A172 (cell line): ENCODE measurements at regions not wholly inside any gene's neighbourhood (a gene's known extent, or its start where the extent isn't known, plus 50 kb on each side); places are given as distances from the start of the nearest gene placed in this dataset.

Source experiments
- DNase-seq: peaks from one replicate; pipeline ENCODE4 v3.0.0-alpha.2; 2015; ENCODE audit warnings: low spot score

GRCh38 chr6:167442796-167443680 is 118.2 kb downstream of the TTLL2 start:
- no peak for DNase-seq

DNA sequence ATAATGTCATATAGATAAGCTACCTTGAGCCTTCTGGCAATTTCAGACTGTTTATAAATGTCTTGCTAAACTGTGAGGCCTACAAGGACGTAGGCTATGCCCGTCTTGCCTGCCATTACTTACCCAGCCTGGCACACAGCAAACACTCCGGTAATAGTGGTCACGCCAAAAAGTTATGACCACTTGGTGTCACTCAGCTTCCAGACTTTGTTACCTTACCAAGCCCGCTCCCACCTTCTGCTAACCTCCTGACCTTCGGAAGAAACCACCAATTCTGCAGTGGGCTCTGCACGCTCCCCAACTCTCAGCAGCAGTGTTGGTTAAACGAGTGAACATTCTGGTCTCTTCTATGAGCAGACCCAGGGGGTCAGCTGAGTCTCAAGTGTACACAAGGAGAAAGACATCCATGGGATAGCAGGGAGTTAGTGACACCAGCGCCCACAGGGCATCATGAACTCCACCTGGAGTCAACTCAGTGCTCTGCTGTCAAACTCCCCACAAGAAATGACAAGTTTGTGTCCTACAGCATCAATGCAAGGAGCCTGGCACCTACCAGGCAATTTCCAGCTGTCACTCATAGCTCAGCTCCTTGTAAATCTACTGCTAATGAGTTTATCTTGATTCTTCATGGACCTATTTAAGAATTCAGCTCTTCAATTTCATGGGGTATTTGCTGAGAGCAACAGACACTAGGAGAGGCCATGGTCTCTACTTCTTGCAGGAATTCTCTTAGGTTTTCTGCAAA is 119.9 kb downstream of the TTLL2 start:
- no peak for DNase-seq

- no peak for DNase-seq
These were observed 120.7 kb downstream of the TTLL2 start for GRCh38 chr6:167445568-167445967.

GRCh38 chr6:167446046-167446445 is 121.2 kb downstream of the TTLL2 start:
- DNase-seq, result no peak

GRCh38 chr6:167446971-167447370 is 122.1 kb downstream of the TTLL2 start:
- DNase-seq, result no peak

DNA sequence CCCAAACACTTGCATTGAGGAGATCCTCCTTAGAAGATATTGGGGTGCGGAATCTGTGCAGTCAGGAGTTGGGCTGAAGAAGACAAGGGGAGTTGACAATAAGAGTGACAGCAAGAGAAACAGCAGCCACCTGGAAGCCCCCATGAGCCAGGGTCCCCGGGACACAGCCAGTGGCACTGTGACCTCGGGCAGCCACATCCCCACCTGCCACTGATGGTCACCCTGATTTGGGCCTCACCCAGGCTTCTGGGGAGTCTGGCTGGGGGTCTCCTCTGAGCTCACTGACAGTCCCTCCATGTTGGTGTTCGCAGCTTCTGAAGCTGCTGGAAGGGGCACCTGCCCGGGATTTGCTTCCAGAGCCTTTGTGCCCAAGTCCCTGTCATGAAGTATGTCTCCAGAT is 123.5 kb downstream of the TTLL2 start:
- no peak for DNase-seq

GRCh38 chr6:167449094-167449861 is 124.4 kb downstream of the TTLL2 start:
- DNase-seq, result no peak

DNA sequence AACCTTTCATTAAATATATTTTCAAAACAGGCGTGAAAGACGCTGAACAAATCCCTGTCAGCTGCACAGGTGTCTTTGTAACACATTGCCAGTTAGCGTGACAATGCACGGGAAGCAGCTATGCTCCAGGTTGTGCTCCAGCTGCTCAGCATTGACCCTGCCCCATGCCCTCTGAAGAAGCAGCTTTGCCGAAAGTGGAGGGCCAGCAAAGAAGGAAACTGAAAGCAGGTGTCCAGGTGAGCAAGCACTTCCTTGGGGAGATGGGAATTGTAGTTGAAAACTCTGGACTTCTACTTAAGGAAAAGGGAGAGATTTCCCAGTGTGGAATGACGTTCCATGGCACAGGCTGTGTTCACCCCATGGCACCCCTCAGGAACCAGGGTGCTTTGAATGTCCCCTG is 125.7 kb downstream of the TTLL2 start:
- no peak for DNase-seq

- DNase-seq, result no peak
These were observed 127.6 kb downstream of the TTLL2 start for GRCh38 chr6:167452338-167453081.

DNA sequence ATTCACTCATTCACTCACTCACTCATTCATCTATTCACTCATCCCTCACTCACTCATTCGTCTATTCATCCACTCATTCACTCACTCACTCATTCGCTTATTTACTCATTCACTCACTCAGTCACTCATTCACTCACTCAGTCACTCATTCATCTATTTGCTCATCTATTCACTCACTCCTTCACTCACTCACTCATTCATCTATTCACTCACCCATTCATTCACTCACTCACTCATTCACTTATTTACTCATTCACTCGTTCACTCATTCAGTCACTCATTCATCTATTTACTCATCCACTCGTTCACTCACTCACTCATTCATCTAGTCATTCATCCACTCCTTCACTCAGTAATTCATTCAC is 128.2 kb downstream of the TTLL2 start:
- DNase-seq, result no peak

DNA sequence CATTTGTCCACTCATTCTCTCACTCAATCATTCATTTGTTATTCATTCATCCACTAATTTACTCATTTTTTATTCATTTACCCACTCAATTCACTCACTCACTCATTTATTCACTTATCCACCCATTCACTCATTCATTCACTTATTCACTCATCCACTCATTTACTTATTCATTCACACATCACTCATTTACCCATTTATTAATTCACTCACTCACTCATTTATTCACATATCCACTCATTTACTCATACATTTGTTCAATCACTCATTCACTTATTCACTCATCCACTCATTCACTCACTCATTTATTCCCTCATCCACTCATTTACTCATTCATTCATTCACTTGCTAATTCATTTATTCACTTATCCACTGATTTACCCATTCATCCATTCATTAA is 129.1 kb downstream of the TTLL2 start:
- no peak for DNase-seq

- no peak for DNase-seq
These were observed 130.5 kb downstream of the TTLL2 start for GRCh38 chr6:167455371-167455770.

DNA sequence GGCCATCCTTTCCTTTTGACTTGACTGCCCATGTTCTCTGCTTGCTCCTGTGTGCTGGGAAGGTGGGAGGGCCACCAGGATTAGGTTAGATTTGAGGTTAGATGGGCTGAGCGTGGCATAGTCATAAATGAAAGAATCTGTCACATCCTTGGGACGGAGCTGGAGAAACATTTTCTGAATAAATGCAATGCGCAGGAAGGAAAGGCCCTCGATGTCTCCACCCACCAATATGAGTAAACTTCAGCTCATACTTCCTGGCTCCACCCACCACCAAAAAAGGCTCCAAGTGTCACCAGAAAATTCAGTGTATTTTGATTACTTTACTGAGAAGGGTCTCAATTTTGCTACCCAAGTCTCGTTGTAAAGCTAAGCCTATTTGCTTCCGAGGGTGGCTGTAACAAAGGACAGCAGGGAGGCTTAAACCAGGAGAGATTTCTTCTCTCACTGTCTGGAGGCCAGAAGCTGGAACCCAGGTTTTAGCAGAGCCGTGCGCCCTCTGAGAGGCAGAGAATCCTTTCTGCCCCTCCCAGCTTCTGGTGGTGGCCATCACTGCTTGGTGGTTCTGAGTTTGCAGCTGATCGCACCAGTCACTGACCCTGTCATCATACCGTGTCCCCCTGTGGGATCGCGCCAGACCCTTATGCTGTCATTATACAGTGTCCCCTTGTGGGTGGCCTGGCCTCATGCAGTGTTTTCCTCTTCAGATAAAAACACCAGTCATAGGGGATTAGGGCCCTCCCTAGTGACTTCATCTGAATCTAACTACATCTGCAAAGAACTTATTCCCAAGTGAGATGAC is 137.8 kb downstream of the TTLL2 start:
- DNase-seq, result no peak

DNA sequence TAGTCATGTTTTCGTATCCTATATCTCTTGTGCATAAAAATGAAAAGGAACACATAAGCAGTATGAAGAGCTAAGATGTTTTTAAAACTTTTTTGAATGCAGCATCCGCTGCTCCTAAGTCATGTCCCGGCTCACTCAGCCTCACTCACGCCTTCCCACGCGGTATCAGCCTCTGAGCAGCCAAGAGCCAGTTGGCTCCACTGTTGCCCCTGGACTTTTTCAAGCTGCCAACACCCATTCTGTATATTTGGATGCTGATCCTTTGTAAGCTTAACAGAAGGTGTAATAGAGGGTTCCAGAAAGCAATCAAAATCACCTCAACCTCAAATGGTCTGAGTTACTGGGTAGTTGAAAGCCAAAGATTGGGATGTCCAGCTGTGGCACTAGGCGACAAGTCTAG is 139.3 kb downstream of the TTLL2 start:
- DNase-seq, result no peak

GRCh38 chr6:167465482-167465881 is 140.6 kb downstream of the TTLL2 start:
- no peak for DNase-seq

GRCh38 chr6:167467282-167467681 is 142.4 kb downstream of the TTLL2 start:
- DNase-seq, result no peak

GRCh38 chr6:167467793-167468431 is 143.0 kb downstream of the TTLL2 start:
- no peak for DNase-seq

GRCh38 chr6:167469101-167469500 is 144.2 kb downstream of the TTLL2 start:
- DNase-seq, result no peak

- no peak for DNase-seq
These were observed 144.8 kb downstream of the TTLL2 start for GRCh38 chr6:167469672-167470071.

GRCh38 chr6:167470101-167470835 is 145.4 kb downstream of the TTLL2 start:
- DNase-seq, result no peak
